Right atrium auricular region (tissue), 2 donors: ENCODE measurements at regions not wholly inside any gene's neighbourhood (a gene's known extent, or its start where the extent isn't known, plus 50 kb on each side); places are given as distances from the start of the nearest gene placed in this dataset.

Experiments
- DNase-seq: peaks from one replicate; pipeline ENCODE4 v3.0.0-alpha.2; 2019; ENCODE audit warnings: low spot score
- H3K27ac ChIP-seq, 2 donors: fragments of 200-600 bp; sonication (generic); 1 replicate in 1 of 2; 2 replicates in 1 of 2; pipeline ENCODE4 v1.5.1; 2016 to 2019
- H3K27me3 ChIP-seq, 2 donors: fragments of 200-600 bp; sonication (generic); one replicate each; pipeline versions ENCODE4 v1.5.1 to v1.6.0; 2017 to 2019
- H3K36me3 ChIP-seq: fragments of 200-600 bp; sonication (generic); one replicate; pipeline ENCODE4 v1.5.1; 2016
- H3K4me1 ChIP-seq, 2 donors: fragments of 200-600 bp; sonication (generic); one replicate each; pipeline versions ENCODE4 v1.5.1 to v1.6.0; 2017 to 2019
- H3K4me3 ChIP-seq, 2 donors: fragments of 200-600 bp; sonication (generic); 1 replicate in 1 of 2; 2 replicates in 1 of 2; pipeline ENCODE4 v1.5.1; 2017 to 2019; ENCODE audit warnings: mild to moderate bottlenecking in 1 of 2, moderate library complexity in 1 of 2
- H3K9me3 ChIP-seq, 2 donors: fragments of 200-600 bp; sonication (generic); one replicate each; pipeline ENCODE4 v1.5.1; 2019
- TF ChIP-seq, protein P1 (sequence below), 2 donors: fragments of 200-600 bp; sonication (generic); IDR thresholded peaks; one replicate each; pipeline ENCODE4 v1.5.1; 2019; ENCODE audit warnings: antibody characterized with exemption in 2 of 2

DNA sequence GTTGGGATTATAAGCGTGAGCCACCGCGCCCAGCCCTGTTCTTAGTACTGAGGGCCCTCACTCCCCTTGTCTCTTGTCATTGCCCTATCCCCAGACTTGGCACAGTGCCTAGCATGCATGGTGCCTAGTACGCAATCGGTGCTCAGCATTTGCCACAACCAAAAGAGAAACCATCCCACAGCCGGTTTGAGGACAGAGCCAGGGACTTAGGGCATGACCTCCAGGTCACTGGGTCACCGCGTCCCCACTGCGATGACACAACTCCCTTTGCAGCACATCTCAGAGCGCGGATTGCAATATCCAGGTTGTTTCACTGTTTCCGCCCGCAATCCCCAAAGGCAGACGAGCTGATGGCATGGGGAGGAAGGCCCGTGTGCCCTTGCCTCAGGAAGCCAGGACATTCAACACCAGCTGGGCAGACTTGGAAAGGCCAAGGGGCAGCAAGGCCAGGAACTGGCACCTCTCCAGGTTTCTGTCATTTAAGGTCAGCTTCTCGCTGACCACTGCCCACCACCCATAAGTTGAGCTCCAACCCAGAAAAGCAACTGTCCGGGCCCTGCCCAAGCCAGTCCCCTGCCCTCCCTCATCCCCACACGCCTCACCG, 274.5 kb downstream of the MRTFB start:
- TF ChIP-seq, protein P1, sequence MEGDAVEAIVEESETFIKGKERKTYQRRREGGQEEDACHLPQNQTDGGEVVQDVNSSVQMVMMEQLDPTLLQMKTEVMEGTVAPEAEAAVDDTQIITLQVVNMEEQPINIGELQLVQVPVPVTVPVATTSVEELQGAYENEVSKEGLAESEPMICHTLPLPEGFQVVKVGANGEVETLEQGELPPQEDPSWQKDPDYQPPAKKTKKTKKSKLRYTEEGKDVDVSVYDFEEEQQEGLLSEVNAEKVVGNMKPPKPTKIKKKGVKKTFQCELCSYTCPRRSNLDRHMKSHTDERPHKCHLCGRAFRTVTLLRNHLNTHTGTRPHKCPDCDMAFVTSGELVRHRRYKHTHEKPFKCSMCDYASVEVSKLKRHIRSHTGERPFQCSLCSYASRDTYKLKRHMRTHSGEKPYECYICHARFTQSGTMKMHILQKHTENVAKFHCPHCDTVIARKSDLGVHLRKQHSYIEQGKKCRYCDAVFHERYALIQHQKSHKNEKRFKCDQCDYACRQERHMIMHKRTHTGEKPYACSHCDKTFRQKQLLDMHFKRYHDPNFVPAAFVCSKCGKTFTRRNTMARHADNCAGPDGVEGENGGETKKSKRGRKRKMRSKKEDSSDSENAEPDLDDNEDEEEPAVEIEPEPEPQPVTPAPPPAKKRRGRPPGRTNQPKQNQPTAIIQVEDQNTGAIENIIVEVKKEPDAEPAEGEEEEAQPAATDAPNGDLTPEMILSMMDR (IDR thresholded peaks at IDR 0.05), result no peak
- Histone ChIP-seq H3K27ac (no peak overlapping the region), H3K36me3 (no peaks in the 10 kb centered on the region), H3K27me3 (no peaks in the 10 kb centered on the region), H3K4me3 (no peak overlapping the region), H3K4me1 (peaks cover 0 to 12% of the 10 kb centered on the region in 2 donors), H3K9me3 (peaks cover 0 to 7% of the 10 kb centered on the region in 2 donors)
- DNase-seq, result no peak

DNA sequence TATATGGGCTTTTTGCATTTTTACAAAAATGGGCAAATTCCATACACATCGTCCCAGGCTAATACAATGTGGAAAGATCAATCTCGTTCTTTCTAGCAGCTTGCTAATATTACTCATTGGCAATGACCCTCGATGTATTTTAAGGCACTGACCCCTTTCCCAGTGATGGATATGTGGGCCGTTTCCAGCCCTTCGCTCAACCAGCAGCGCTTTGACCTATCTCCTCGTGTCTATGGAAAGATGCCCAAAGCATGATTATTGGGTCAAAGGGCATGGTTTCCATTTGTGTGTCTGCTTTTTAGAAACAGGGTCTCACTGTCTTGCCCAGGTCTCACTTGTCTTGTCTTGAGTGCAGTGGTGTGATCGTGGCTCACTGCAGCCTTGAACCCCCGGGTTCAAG, 273.8 kb downstream of the MRTFB start:
- H3K27me3 ChIP-seq, result no peaks in the 10 kb centered on the region
- H3K36me3 ChIP-seq, result no peaks in the 10 kb centered on the region
- H3K27ac ChIP-seq, result no peak overlapping the region
- DNase-seq, result no peak
- no peak overlapping the region for H3K4me3 ChIP-seq
- peaks cover 0 to 7% of the 10 kb centered on the region in 2 donors for H3K9me3 ChIP-seq
- H3K4me1 ChIP-seq, result peaks cover 0 to 11% of the 10 kb centered on the region in 2 donors
- TF ChIP-seq, protein P1 (IDR thresholded peaks at IDR 0.05), result no peak

- Histone ChIP-seq H3K36me3 (no peaks in the 10 kb centered on the region), H3K27me3 (no peaks in the 10 kb centered on the region), H3K4me1 (peaks cover 0 to 11% of the 10 kb centered on the region in 2 donors), H3K4me3 (no peak overlapping the region), H3K9me3 (peaks cover 0 to 7% of the 10 kb centered on the region in 2 donors), H3K27ac (no peak overlapping the region)
- no peak for DNase-seq
- TF ChIP-seq, protein P1 (IDR thresholded peaks at IDR 0.05), result no peak
These were observed 273.2 kb downstream of the MRTFB start for GRCh38 chr16:14344292-14344691.

DNA sequence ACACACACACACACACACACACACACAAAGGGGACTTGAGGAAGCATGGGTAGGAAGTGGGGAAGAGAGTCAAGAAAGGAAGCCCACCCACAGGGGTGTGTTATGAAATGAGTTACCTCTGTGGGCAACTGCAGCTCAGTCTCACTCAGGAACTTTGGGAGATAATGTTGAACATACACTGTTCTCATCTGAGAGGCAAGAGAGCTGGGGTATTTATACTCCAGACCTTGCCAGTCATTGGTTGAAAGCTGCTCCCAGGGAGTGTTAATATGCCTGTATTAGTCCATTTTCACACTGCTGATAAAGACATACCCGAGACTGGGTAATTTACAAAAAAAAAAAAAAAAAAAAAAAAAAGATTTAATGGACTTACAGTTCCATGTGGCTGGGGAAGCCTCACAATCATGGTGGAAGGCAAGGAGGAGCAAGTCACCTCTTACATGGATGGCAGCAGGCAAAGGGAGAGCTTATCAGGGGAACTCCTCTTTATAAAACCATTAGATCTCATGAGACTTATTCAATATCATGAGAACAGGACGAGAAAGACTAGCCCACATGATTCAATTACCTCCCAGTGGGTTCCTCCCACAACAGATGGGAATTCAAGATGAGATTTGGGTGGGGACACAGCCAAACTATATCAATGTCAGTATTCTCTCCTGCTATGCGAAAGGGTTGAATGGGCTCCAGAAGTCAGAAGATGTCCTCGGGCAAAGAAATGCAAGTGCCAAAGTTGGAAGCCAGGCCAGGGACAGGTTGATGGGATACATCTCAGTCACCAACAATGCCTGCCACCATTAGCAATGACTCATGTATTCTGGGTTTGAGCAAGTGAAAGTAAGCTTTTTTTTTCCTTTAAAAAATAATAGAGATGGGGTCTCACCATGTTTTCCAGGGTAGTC, 270.5 kb downstream of the MRTFB start:
- Histone ChIP-seq H3K27me3 (no peaks in the 10 kb centered on the region), H3K4me1 (no peaks in the 10 kb centered on the region), H3K36me3 (no peaks in the 10 kb centered on the region), H3K9me3 (peaks cover 0 to 6% of the 10 kb centered on the region in 2 donors), H3K4me3 (no peak overlapping the region), H3K27ac (no peak overlapping the region)
- TF ChIP-seq, protein P1 (IDR thresholded peaks at IDR 0.05), result no peak
- no peak for DNase-seq

DNA sequence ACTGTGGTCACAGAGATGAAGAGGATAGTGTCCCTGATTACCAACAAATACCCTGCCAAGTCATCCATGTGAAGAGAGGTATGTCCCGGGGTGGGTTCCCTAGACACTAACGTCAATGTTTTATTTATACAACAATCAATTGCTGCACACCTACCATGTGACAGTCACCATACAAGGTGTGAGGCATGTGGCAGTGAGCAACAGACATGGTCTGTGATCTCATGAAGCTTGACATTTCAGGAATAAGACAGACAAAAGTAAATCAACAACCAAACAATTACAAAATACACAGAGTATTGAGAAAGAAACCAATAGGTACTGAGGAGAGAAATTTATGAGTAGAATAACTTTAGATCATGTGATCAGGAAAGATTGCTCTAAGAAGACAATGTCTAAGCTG, 268.6 kb downstream of the MRTFB start:
- H3K27me3 ChIP-seq, result no peaks in the 10 kb centered on the region
- DNase-seq, result no peak
- TF ChIP-seq, protein P1 (IDR thresholded peaks at IDR 0.05), result no peak
- no peak overlapping the region for H3K4me3 ChIP-seq
- H3K4me1 ChIP-seq, result no peaks in the 10 kb centered on the region
- no peaks in the 10 kb centered on the region for H3K9me3 ChIP-seq
- H3K36me3 ChIP-seq, result no peaks in the 10 kb centered on the region
- H3K27ac ChIP-seq, result no peak overlapping the region
